NCI-H524 (cell line): ENCODE measurements at regions not wholly inside any gene's neighbourhood (a gene's known extent, or its start where the extent isn't known, plus 50 kb on each side); places are given as distances from the start of the nearest gene placed in this dataset.

Experiments used
- DNase-seq, 2 experiments: peaks; one replicate each; lab custom pipeline; 2025; lab: John Stamatoyannopoulos, UW

GRCh38 chr1:113219377-113219776 is 146.4 kb downstream of the LRIG2 start:
- DNase-seq, result peak in 1 of 2 experiments; percentile 39

GRCh38 chr1:113219828-113220227 is 146.8 kb downstream of the LRIG2 start:
- DNase-seq, result no peak

GRCh38 chr1:113223040-113223439 is 150.0 kb downstream of the LRIG2 start:
- no peak for DNase-seq

- no peak for DNase-seq
Observed at GRCh38 chr1:113223546-113223945, 150.5 kb downstream of the LRIG2 start.

GRCh38 chr1:113226148-113226547 is 153.2 kb downstream of the LRIG2 start:
- DNase-seq, result no peak

GRCh38 chr1:113231866-113232265 is 158.4 kb upstream of the MAGI3 start:
- DNase-seq, result no peak

GRCh38 chr1:113233441-113233840 is 156.9 kb upstream of the MAGI3 start:
- no peak for DNase-seq

GRCh38 chr1:113241237-113241636 is 149.1 kb upstream of the MAGI3 start:
- DNase-seq, result no peak

- no peak for DNase-seq
Observed at GRCh38 chr1:113242481-113242880, 147.8 kb upstream of the MAGI3 start.

GRCh38 chr1:113243529-113243928 is 146.8 kb upstream of the MAGI3 start:
- DNase-seq, result no peak

- no peak for DNase-seq
Observed at GRCh38 chr1:113244112-113244820, 146.0 kb upstream of the MAGI3 start.

- no peak for DNase-seq
Observed at GRCh38 chr1:113245252-113245651, 145.1 kb upstream of the MAGI3 start.

GRCh38 chr1:113246929-113247328 is 143.4 kb upstream of the MAGI3 start:
- DNase-seq, result no peak

- no peak for DNase-seq
Observed at GRCh38 chr1:113247355-113247754, 143.0 kb upstream of the MAGI3 start.

GRCh38 chr1:113247782-113248181 is 142.5 kb upstream of the MAGI3 start:
- DNase-seq, result no peak

- no peak for DNase-seq
Observed at GRCh38 chr1:113248494-113248893, 141.8 kb upstream of the MAGI3 start.

- no peak for DNase-seq
Observed at GRCh38 chr1:113250161-113250560, 140.2 kb upstream of the MAGI3 start.

- DNase-seq, result peak; percentile 92 to 94
Observed at GRCh38 chr1:113252166-113252565, 138.1 kb upstream of the MAGI3 start.

- DNase-seq, result no peak
Observed at GRCh38 chr1:113253187-113253586, 137.1 kb upstream of the MAGI3 start.

GRCh38 chr1:113253590-113253989 is 136.7 kb upstream of the MAGI3 start:
- DNase-seq, result no peak

- no peak for DNase-seq
Observed at GRCh38 chr1:113255038-113255719, 135.1 kb upstream of the MAGI3 start.

- DNase-seq, result peak in 1 of 2 experiments; percentile 16
Observed at GRCh38 chr1:113255720-113256347, 134.5 kb upstream of the MAGI3 start.

- peak; percentile 16 to 33 for DNase-seq
Observed at GRCh38 chr1:113256348-113256729, 134.0 kb upstream of the MAGI3 start.
